ENCODE measurements at regions not wholly inside any gene's neighbourhood (a gene's known extent, or its start where the extent isn't known, plus 50 kb on each side); places are given as distances from the start of the nearest gene placed in this dataset.

GRCh38 chr2:83596592-83597282 is 862.3 kb downstream of the SUCLG1 start:
- TF ChIP-seq CTCF (conservative IDR thresholded peaks at IDR 0.05; ENCODE audit: low read depth, low read length) = no peak
- DNase-seq (ENCODE audit: low read depth) = no peak
- no peak overlapping the region for H3K4me3 ChIP-seq (ENCODE audit: low read length)

- no peak overlapping the region for H3K4me3 ChIP-seq (ENCODE audit: low read length)
- TF ChIP-seq CTCF (conservative IDR thresholded peaks at IDR 0.05; ENCODE audit: low read depth, low read length) = no peak
- peak; percentile 25 for DNase-seq (ENCODE audit: low read depth)
Measured at GRCh38 chr2:83595926-83596325, 863.2 kb downstream of the SUCLG1 start.

GRCh38 chr2:83595121-83595690 is 863.9 kb downstream of the SUCLG1 start:
- no peak overlapping the region for H3K4me3 ChIP-seq (ENCODE audit: low read length)
- no peak for DNase-seq (ENCODE audit: low read depth)
- TF ChIP-seq CTCF (conservative IDR thresholded peaks at IDR 0.05; ENCODE audit: low read depth, low read length) = no peak

GRCh38 chr2:83594241-83595120 is 864.6 kb downstream of the SUCLG1 start:
- no peak for TF ChIP-seq CTCF (conservative IDR thresholded peaks at IDR 0.05; ENCODE audit: low read depth, low read length)
- H3K4me3 ChIP-seq (ENCODE audit: low read length) = no peak overlapping the region
- DNase-seq (ENCODE audit: low read depth) = no peak

- no peak for DNase-seq (ENCODE audit: low read depth)
- TF ChIP-seq CTCF (conservative IDR thresholded peaks at IDR 0.05; ENCODE audit: low read depth, low read length) = no peak
Measured at GRCh38 chr2:83587309-83587708, 871.8 kb downstream of the SUCLG1 start.

GRCh38 chr2:83585250-83585649 is 873.8 kb downstream of the SUCLG1 start:
- no peak for TF ChIP-seq CTCF (conservative IDR thresholded peaks at IDR 0.05; ENCODE audit: low read depth, low read length)
- no peak for DNase-seq (ENCODE audit: low read depth)
- no peak overlapping the region for H3K4me3 ChIP-seq (ENCODE audit: low read length)

More at GRCh38 chr2:83587309-83587708, 871.8 kb downstream of the SUCLG1 start:
- H3K4me3 ChIP-seq (ENCODE audit: low read length) = no peak overlapping the region
